ENCODE measurements at regions not wholly inside any gene's neighbourhood (a gene's known extent, or its start where the extent isn't known, plus 50 kb on each side); places are given as distances from the start of the nearest gene placed in this dataset.
"Not testable (repeated sequence)": the region's sequence is repeated elsewhere in the genome, so short reads cannot be mapped to it uniquely, and the experiment has no call there.

DNA sequence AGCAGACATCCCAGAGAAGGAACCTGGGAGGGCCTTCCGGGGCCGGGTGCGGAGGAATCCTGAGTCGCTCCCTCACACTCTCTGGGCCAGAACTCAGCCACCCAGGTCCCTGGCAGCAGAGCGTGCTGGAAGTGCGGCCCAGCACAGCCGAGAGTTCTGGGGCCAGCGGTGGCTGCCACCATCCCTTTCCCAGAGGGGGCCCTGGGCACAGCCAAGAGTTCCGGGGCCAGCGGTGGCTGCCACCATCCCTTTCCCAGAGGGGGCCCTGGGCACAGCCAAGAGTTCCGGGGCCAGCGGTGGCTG, 196.2 kb downstream of the NDUFA10 start:
- TF ChIP-seq, protein P1, sequence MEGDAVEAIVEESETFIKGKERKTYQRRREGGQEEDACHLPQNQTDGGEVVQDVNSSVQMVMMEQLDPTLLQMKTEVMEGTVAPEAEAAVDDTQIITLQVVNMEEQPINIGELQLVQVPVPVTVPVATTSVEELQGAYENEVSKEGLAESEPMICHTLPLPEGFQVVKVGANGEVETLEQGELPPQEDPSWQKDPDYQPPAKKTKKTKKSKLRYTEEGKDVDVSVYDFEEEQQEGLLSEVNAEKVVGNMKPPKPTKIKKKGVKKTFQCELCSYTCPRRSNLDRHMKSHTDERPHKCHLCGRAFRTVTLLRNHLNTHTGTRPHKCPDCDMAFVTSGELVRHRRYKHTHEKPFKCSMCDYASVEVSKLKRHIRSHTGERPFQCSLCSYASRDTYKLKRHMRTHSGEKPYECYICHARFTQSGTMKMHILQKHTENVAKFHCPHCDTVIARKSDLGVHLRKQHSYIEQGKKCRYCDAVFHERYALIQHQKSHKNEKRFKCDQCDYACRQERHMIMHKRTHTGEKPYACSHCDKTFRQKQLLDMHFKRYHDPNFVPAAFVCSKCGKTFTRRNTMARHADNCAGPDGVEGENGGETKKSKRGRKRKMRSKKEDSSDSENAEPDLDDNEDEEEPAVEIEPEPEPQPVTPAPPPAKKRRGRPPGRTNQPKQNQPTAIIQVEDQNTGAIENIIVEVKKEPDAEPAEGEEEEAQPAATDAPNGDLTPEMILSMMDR (conservative IDR thresholded peaks at IDR 0.05; ENCODE audit: low read depth in 2 of 2) = not testable (repeated sequence)
- TF ChIP-seq EZH2phosphoT487 (IDR thresholded peaks at IDR 0.05; ENCODE audit: unreplicated experiment) = not testable (repeated sequence)
